GM23338 (cell line): ENCODE measurements at regions not wholly inside any gene's neighbourhood (a gene's known extent, or its start where the extent isn't known, plus 50 kb on each side); places are given as distances from the start of the nearest gene placed in this dataset.

Experiments used
- ATAC-seq: fragments of 200-7000 bp; cut with Tn5 transposase; 3 replicates; pipeline ENCODE4 v1.9.1; 2020
- DNase-seq: peaks from one replicate; pipeline ENCODE4 v3.0.0-alpha.2; 2015; ENCODE audit warnings: low spot score
- H2AFZ ChIP-seq: fragments of 200-600 bp; sonication (generic); 2 replicates; pipeline ENCODE4 v1.8.0; 2016; ENCODE audit warnings: antibody characterized with exemption, mild to moderate bottlenecking, moderate library complexity
- H3F3A ChIP-seq: fragments of 200-600 bp; sonication (generic); replicated peaks from 2 replicates; pipeline ENCODE4 v1.8.0; 2017; ENCODE audit warnings: antibody characterized with exemption, mixed run types, low read depth
- H3K27ac ChIP-seq: fragments of 200-600 bp; sonication (generic); 2 replicates; pipeline ENCODE4 v1.6.1; 2016; ENCODE audit warnings: low read depth
- H3K27me3 ChIP-seq: fragments of 200-600 bp; sonication (generic); 2 replicates; pipeline ENCODE4 v1.8.0; 2016; ENCODE audit warnings: mild to moderate bottlenecking, mixed run types, moderate library complexity; ENCODE audit not compliant: insufficient read depth
- H3K36me3 ChIP-seq: fragments of 200-600 bp; sonication (generic); 2 replicates; pipeline ENCODE4 v1.8.0; 2016; ENCODE audit warnings: mild to moderate bottlenecking; ENCODE audit not compliant: insufficient read depth
- H3K4me1 ChIP-seq: fragments of 200-600 bp; sonication (generic); 2 replicates; pipeline ENCODE4 v1.8.0; 2016; ENCODE audit warnings: mild to moderate bottlenecking, moderate library complexity; ENCODE audit not compliant: insufficient read depth
- H3K4me2 ChIP-seq: fragments of 200-600 bp; sonication (generic); 2 replicates; pipeline ENCODE4 v1.7.1; 2017; ENCODE audit warnings: mixed run types
- H3K4me3 ChIP-seq: fragments of 200-600 bp; sonication (generic); 2 replicates; pipeline ENCODE4 v1.6.1; 2016; ENCODE audit warnings: mixed run types
- H3K79me2 ChIP-seq: fragments of 200-600 bp; sonication (generic); replicated peaks from 2 replicates; pipeline ENCODE4 v1.8.0; 2017; ENCODE audit warnings: mild to moderate bottlenecking; ENCODE audit not compliant: insufficient read depth
- H3K9me2 ChIP-seq: fragments of 200-600 bp; sonication (generic); 2 replicates; pipeline ENCODE4 v1.8.0; 2017; ENCODE audit not compliant: insufficient read depth
- H4K20me1 ChIP-seq: fragments of 200-600 bp; sonication (generic); replicated peaks from 2 replicates; pipeline ENCODE4 v1.8.0; 2017; ENCODE audit warnings: mild to moderate bottlenecking; ENCODE audit not compliant: insufficient read depth
- H3K27ac Mint-ChIP-seq: 2 replicates; pipeline ENCODE4 v1.8.0; 2020; ENCODE audit warnings: inconsistent platforms, mild to moderate bottlenecking, moderate library complexity, mixed read lengths
- H3K27me3 Mint-ChIP-seq: 3 replicates; pipeline ENCODE4 v1.8.0; 2022; ENCODE audit warnings: low read depth, mild to moderate bottlenecking, moderate library complexity, mixed read lengths, inconsistent platforms; ENCODE audit not compliant: insufficient read depth, poor library complexity
- H3K36me3 Mint-ChIP-seq: 3 replicates; pipeline ENCODE4 v1.8.0; 2021; ENCODE audit warnings: low read depth, mild to moderate bottlenecking, inconsistent platforms, moderate library complexity, mixed read lengths
- H3K4me1 Mint-ChIP-seq: 3 replicates; pipeline ENCODE4 v1.8.0; 2020; ENCODE audit warnings: mild to moderate bottlenecking, inconsistent platforms, mixed read lengths
- H3K4me3 Mint-ChIP-seq: 3 replicates; pipeline ENCODE4 v1.8.0; 2021; ENCODE audit warnings: moderate library complexity, mild to moderate bottlenecking, inconsistent platforms, mixed read lengths
- H3K9me3 Mint-ChIP-seq: 3 replicates; pipeline ENCODE4 v1.8.0; 2020; ENCODE audit warnings: moderate library complexity, mild to moderate bottlenecking, inconsistent platforms, mixed read lengths
- CREB1 ChIP-seq: fragments of 250-450 bp; sonication (Bioruptor Pico); IDR thresholded peaks from 2 replicates; pipeline ENCODE4 v1.5.0; 2020; ENCODE audit warnings: low read depth, mild to moderate bottlenecking, moderate library complexity
- ETS1 ChIP-seq: IDR thresholded peaks from 2 replicates; pipeline ENCODE4 v1.6.1; 2016; ENCODE audit warnings: antibody characterized with exemption
- EZH2 ChIP-seq: fragments of 200-600 bp; sonication (generic); IDR thresholded peaks from one replicate; pipeline ENCODE4 v1.8.0; 2017; ENCODE audit warnings: antibody characterized with exemption, mild to moderate bottlenecking, low read depth; ENCODE audit not compliant: unreplicated experiment
- EZH2phosphoT487 ChIP-seq: fragments of 200-600 bp; sonication (generic); IDR thresholded peaks from one replicate; pipeline ENCODE4 v1.8.1; 2018; ENCODE audit warnings: antibody characterized with exemption; ENCODE audit not compliant: unreplicated experiment
- JUNB ChIP-seq: IDR thresholded peaks from one replicate; pipeline ENCODE4 v1.6.1; 2016; ENCODE audit warnings: antibody characterized with exemption; ENCODE audit not compliant: unreplicated experiment
- NANOG ChIP-seq: IDR thresholded peaks from 2 replicates; pipeline ENCODE4 v1.6.1; 2016; ENCODE audit warnings: antibody characterized with exemption, borderline replicate concordance
- REST ChIP-seq: IDR thresholded peaks from one replicate; pipeline ENCODE4 v1.6.1; 2018; ENCODE audit warnings: antibody characterized with exemption; ENCODE audit not compliant: unreplicated experiment
- STAT1 ChIP-seq: IDR thresholded peaks from one replicate; pipeline ENCODE4 v1.6.1; 2016; ENCODE audit warnings: antibody characterized with exemption; ENCODE audit not compliant: unreplicated experiment
- ZNF114 ChIP-seq: fragments of 250-450 bp; sonication (Bioruptor Pico); IDR thresholded peaks from 2 replicates; pipeline ENCODE4 v1.5.0; 2020; ENCODE audit warnings: mild to moderate bottlenecking, moderate library complexity
- ZNF331 ChIP-seq: fragments of 250-450 bp; sonication (Bioruptor Pico); IDR thresholded peaks from 2 replicates; pipeline ENCODE4 v1.5.0; 2020; ENCODE audit warnings: low read depth, mild to moderate bottlenecking, moderate library complexity
- ZNF462 ChIP-seq: fragments of 250-450 bp; sonication (Bioruptor Pico); IDR thresholded peaks from 2 replicates; pipeline ENCODE4 v1.5.0; 2020; ENCODE audit warnings: mild to moderate bottlenecking, moderate library complexity

GRCh38 chr1:115224636-115225035 is 113.4 kb downstream of the NGF start (continued):
- no peak for TF ChIP-seq ETS1

- no peak for TF ChIP-seq JUNB
- no peak for TF ChIP-seq ZNF462
- TF ChIP-seq ZNF331, result no peak
- TF ChIP-seq STAT1, result no peak
- TF ChIP-seq ZNF114, result no peak
- no peak for TF ChIP-seq EZH2phosphoT487
- TF ChIP-seq REST, result no peak
- TF ChIP-seq ETS1, result no peak
- TF ChIP-seq CREB1 (CRISPR knock-in tag), result no peak
- TF ChIP-seq NANOG, result no peak
- TF ChIP-seq EZH2, result no peak
- no peak for ATAC-seq
- H3K4me1 ChIP-seq, result peaks cover 18% of the 10 kb centered on the region
- Mint-ChIP-seq H3K36me3 (no peaks in the 10 kb centered on the region), H3K27ac (no peak overlapping the region), H3K4me3 (no peak overlapping the region), H3K9me3 (no peaks in the 10 kb centered on the region), H3K27me3 (peaks cover 6% of the 10 kb centered on the region), H3K4me1 (peaks cover 25% of the 10 kb centered on the region)
- H3K36me3 ChIP-seq, result no peaks in the 10 kb centered on the region
- no peak overlapping the region for H3K4me3 ChIP-seq
- H3F3A ChIP-seq, result no peaks in the 10 kb centered on the region
- H2AFZ ChIP-seq, result no peak overlapping the region
- H3K79me2 ChIP-seq, result no peaks in the 10 kb centered on the region
- peaks cover 15% of the 10 kb centered on the region for H3K9me2 ChIP-seq
- no peak overlapping the region for H3K27ac ChIP-seq
- DNase-seq, result no peak
- no peak overlapping the region for H3K4me2 ChIP-seq
- H3K27me3 ChIP-seq, result no peaks in the 10 kb centered on the region
- H4K20me1 ChIP-seq, result no peaks in the 10 kb centered on the region
These were observed 115.2 kb downstream of the NGF start for GRCh38 chr1:115222616-115223402.
